Endothelial cell of umbilical vein (primary cell): ENCODE measurements at regions not wholly inside any gene's neighbourhood (a gene's known extent, or its start where the extent isn't known, plus 50 kb on each side); places are given as distances from the start of the nearest gene placed in this dataset.
"Not testable (repeated sequence)": the region's sequence is repeated elsewhere in the genome, so short reads cannot be mapped to it uniquely, and the experiment has no call there.

Source experiments
- BruUV-seq: library from RNA; stranded (reverse); fragments of 400-500 nt; replicated peaks from 2 replicates; lab custom pipeline; 2021; lab: Mats Ljungman, UMichigan
- CTCF ChIA-PET: fragments of 300-600, 350-600 bp; sonication (Branson Sonifier 250); formaldehyde crosslinking; loops from one replicate; lab custom pipeline; 2021; ENCODE audit warnings: antibody characterized with exemption, inconsistent platforms; lab: Charles Lee
- POLR2A ChIA-PET: fragments of 300-600, 350-600 bp; sonication (Branson Sonifier 250); formaldehyde crosslinking; loops from one replicate; lab custom pipeline; 2021; ENCODE audit warnings: antibody characterized with exemption, inconsistent platforms; lab: Charles Lee
- DNase-seq: peaks from one replicate; pipeline ENCODE4 v3.0.0-alpha.2; 2011; ENCODE audit warnings: low read depth, low spot score
- FAIRE-seq: peaks from 2 replicates; lab custom pipeline; 2011; peaks lifted over from hg19 to GRCh38; lab: Jason Lieb, UNC
- H2AFZ ChIP-seq: 2 replicates; pipeline ENCODE4 v1.6.0; 2012; ENCODE audit warnings: low read depth, low read length, control low read depth, inconsistent platforms
- H3K27ac ChIP-seq: 2 replicates; pipeline ENCODE4 v1.5.1; 2011; ENCODE audit warnings: low read depth, mild to moderate bottlenecking, control low read depth, low read length, moderate library complexity; ENCODE audit not compliant: insufficient read depth
- H3K27me3 ChIP-seq, 2 experiments: 2 replicates each; pipeline versions ENCODE4 v1.6.0 to v1.6.1; 2011; ENCODE audit warnings: low read length in 2 of 2, mixed read lengths in 1 of 2; ENCODE audit not compliant: control insufficient read depth in 2 of 2, insufficient read depth in 2 of 2
- H3K36me3 ChIP-seq, 2 experiments: 2 replicates in 1 of 2; 3 replicates in 1 of 2; pipeline ENCODE4 v1.5.1; 2011; ENCODE audit warnings: low read length in 2 of 2, mild to moderate bottlenecking in 1 of 2, moderate library complexity in 1 of 2; ENCODE audit not compliant: control insufficient read depth in 2 of 2, insufficient read depth in 2 of 2; ENCODE audit errors: extremely low read depth in 1 of 2
- H3K4me1 ChIP-seq: 3 replicates; pipeline ENCODE4 v1.5.1; 2011; ENCODE audit warnings: mild to moderate bottlenecking, low read length; ENCODE audit not compliant: control insufficient read depth, insufficient read depth; ENCODE audit errors: extremely low read depth
- H3K4me2 ChIP-seq: 2 replicates; pipeline ENCODE4 v1.6.1; 2011; ENCODE audit warnings: low read length, control low read depth, mixed read lengths; ENCODE audit not compliant: insufficient read depth
- H3K4me3 ChIP-seq, 3 experiments: fragments of 200-600 bp in 1 of 3; sonication (generic), shearing (Covaris generic) in 1 of 3; replicated peaks in 1 of 3; 2 replicates each; pipeline ENCODE4 v1.5.1; 2011 to 2016; ENCODE audit warnings: control low read depth in 3 of 3, low read length in 3 of 3, mild to moderate bottlenecking in 2 of 3, inconsistent platforms in 1 of 3, low read depth in 1 of 3, moderate library complexity in 1 of 3; ENCODE audit not compliant: insufficient read depth in 1 of 3
- H3K79me2 ChIP-seq: 2 replicates; pipeline ENCODE4 v1.6.0; 2012; ENCODE audit warnings: low read length, inconsistent platforms; ENCODE audit not compliant: control insufficient read depth, insufficient read depth
- H3K9ac ChIP-seq: replicated peaks from 2 replicates; pipeline ENCODE3; 2011; ENCODE audit warnings: low read length, control low read depth; ENCODE audit not compliant: insufficient read depth; ENCODE audit errors: extremely low read depth
- H3K9me1 ChIP-seq: replicated peaks from 3 replicates; pipeline ENCODE4 v1.6.0; 2011; ENCODE audit warnings: mild to moderate bottlenecking, low read length; ENCODE audit not compliant: control insufficient read depth, insufficient read depth; ENCODE audit errors: extremely low read depth
- H3K9me3 ChIP-seq: replicated peaks from 2 replicates; pipeline ENCODE4 v1.5.1; 2012; ENCODE audit warnings: low read length, inconsistent platforms; ENCODE audit not compliant: control insufficient read depth, insufficient read depth
- H4K20me1 ChIP-seq: replicated peaks from 2 replicates; pipeline ENCODE3; 2011; ENCODE audit warnings: mild to moderate bottlenecking, low read length; ENCODE audit not compliant: control insufficient read depth, insufficient read depth; ENCODE audit errors: extremely low read depth
- EZH2 ChIP-seq: IDR thresholded peaks from 2 replicates; pipeline ENCODE4 v1.6.1; 2012; ENCODE audit warnings: borderline replicate concordance, low read depth, mild to moderate bottlenecking, moderate library complexity, low read length, inconsistent platforms; ENCODE audit not compliant: severe bottlenecking
- FOS ChIP-seq: IDR thresholded peaks from 2 replicates; pipeline ENCODE4 v1.6.1; 2011; ENCODE audit warnings: mild to moderate bottlenecking, low read length, moderate library complexity, borderline replicate concordance; ENCODE audit not compliant: insufficient read depth
- JUN ChIP-seq: IDR thresholded peaks from 2 replicates; pipeline ENCODE4 v1.6.1; 2011; ENCODE audit warnings: borderline replicate concordance, low read depth; ENCODE audit not compliant: insufficient read length, insufficient read depth
- MAX ChIP-seq: IDR thresholded peaks from 2 replicates; pipeline ENCODE4 v1.6.1; 2011; ENCODE audit not compliant: insufficient read depth, insufficient read length
- MYC ChIP-seq: IDR thresholded peaks from one replicate; pipeline ENCODE4 v1.6.1; 2011; ENCODE audit warnings: mild to moderate bottlenecking, low read depth, low read length
- POLR2A ChIP-seq: IDR thresholded peaks from 2 replicates; pipeline ENCODE4 v1.6.1; 2012; ENCODE audit warnings: low read depth, mild to moderate bottlenecking, control low read depth, low read length
- dilution Hi-C: fragments of 300-500 bp; cut with MboI; formaldehyde crosslinking; loops from one replicate; pipeline ENCODE4 v1.15.0; 2019; ENCODE audit warnings: low sequenced_read_pairs; ENCODE audit not compliant: extremely low pct_ligation_motif_present
- intact Hi-C: fragments of 100-400 bp; cut with micrococcal nuclease; formaldehyde crosslinking; loops from one replicate; pipeline ENCODE4 v1.10.0; 2022

- DNase-seq (no peak), FAIRE-seq (no peak)
- no peaks in the 10 kb centered on the region for H3K9me1 ChIP-seq
- CTCF ChIA-PET, result interaction anchor here (1.1 kb wide), 1 partner anchor 161 kb away, joined by 3 read pairs; no protein-coding TSS in a partner anchor
- BruUV-seq, result no TSS peak
- dilution Hi-C loops (no loop called here), intact Hi-C loops (no loop called here)
- H3K4me3 ChIP-seq, result no peak overlapping the region
- H3K27me3 ChIP-seq, result no peaks in the 10 kb centered on the region
- H3K79me2 ChIP-seq, result no peaks in the 10 kb centered on the region
- TF ChIP-seq MAX (no peak), FOS (no peak), POLR2A (no peak), EZH2 (no peak), JUN (no peak), MYC (no peak)
- H3K9ac ChIP-seq, result no peak overlapping the region
- H3K9me3 ChIP-seq, result no peaks in the 10 kb centered on the region
- H3K4me1 ChIP-seq, result no peaks in the 10 kb centered on the region
- no peaks in the 10 kb centered on the region for H4K20me1 ChIP-seq
- no peak overlapping the region for H3K4me2 ChIP-seq
- POLR2A ChIA-PET, result no interaction called here
- H2AFZ ChIP-seq, result no peak overlapping the region
- no peak overlapping the region for H3K27ac ChIP-seq
- H3K36me3 ChIP-seq, result no peaks in the 10 kb centered on the region
Measured at GRCh38 chr12:88833641-88834116, 253.4 kb upstream of the KITLG start.

- H3K9ac ChIP-seq, H4K20me1 ChIP-seq, BruUV-seq, POLR2A ChIA-PET, H3K9me1 ChIP-seq, CTCF ChIA-PET, H3K4me2 ChIP-seq, H3K36me3 ChIP-seq, dilution Hi-C loops, H3K27me3 ChIP-seq, H3K4me3 ChIP-seq, H3K79me2 ChIP-seq, H3K27ac ChIP-seq, DNase-seq, intact Hi-C loops, H3K4me1 ChIP-seq, H2AFZ ChIP-seq, H3K9me3 ChIP-seq, FAIRE-seq: not testable (repeated sequence)
Measured at GRCh38 chr12:88828537-88828936, 248.3 kb upstream of the KITLG start.
